H1 (cell line): ENCODE measurements at regions not wholly inside any gene's neighbourhood (a gene's known extent, or its start where the extent isn't known, plus 50 kb on each side); places are given as distances from the start of the nearest gene placed in this dataset.
A peak's percentile ranks its signal among the peaks of the same experiment; 100 is the strongest.

ENCODE experiments used
- CTCF ChIA-PET: fragments of 300-600 bp; sonication (Branson Sonifier 250); formaldehyde crosslinking; loops from one replicate; lab custom pipeline; 2021; ENCODE audit not compliant: partially characterized antibody; lab: Charles Lee
- POLR2A ChIA-PET: fragments of 300-600 bp; sonication (Branson Sonifier 250); formaldehyde crosslinking; loops from one replicate; lab custom pipeline; 2021; ENCODE audit warnings: inconsistent platforms; ENCODE audit not compliant: partially characterized antibody; lab: Charles Lee
- DNase-seq, 2 experiments: peaks; one replicate each; pipeline versions ENCODE4 v3.0.0 to v3.0.0-alpha.2; 2010 to 2022; ENCODE audit warnings: low spot score in 2 of 2, low read depth in 1 of 2, mixed read lengths in 1 of 2
- FAIRE-seq: peaks from 2 replicates; lab custom pipeline; 2011; peaks lifted over from hg19 to GRCh38; lab: Jason Lieb, UNC
- H2AFZ ChIP-seq: 2 replicates; pipeline ENCODE4 v1.8.1; 2012; ENCODE audit warnings: low read length, inconsistent platforms
- H2AK5ac ChIP-seq: 2 replicates; pipeline ENCODE4 v1.6.1; 2013; ENCODE audit warnings: low read depth, low read length
- H2BK120ac ChIP-seq: replicated peaks from 2 replicates; pipeline ENCODE3; 2013; ENCODE audit warnings: low read depth, low read length, inconsistent platforms
- H2BK12ac ChIP-seq: 2 replicates; pipeline ENCODE4 v1.6.1; 2013; ENCODE audit warnings: low read depth, low read length
- H2BK15ac ChIP-seq: 2 replicates; pipeline ENCODE4 v1.6.1; 2013; ENCODE audit warnings: low read length
- H2BK20ac ChIP-seq: 2 replicates; pipeline ENCODE4 v1.6.1; 2013; ENCODE audit warnings: low read length
- H2BK5ac ChIP-seq: 2 replicates; pipeline ENCODE4 v1.6.1; 2013; ENCODE audit warnings: low read depth, low read length
- H3K14ac ChIP-seq: 2 replicates; pipeline ENCODE4 v1.6.1; 2013; ENCODE audit warnings: inconsistent platforms; ENCODE audit not compliant: insufficient read length
- H3K18ac ChIP-seq: 2 replicates; pipeline ENCODE4 v1.6.1; 2013; ENCODE audit warnings: low read length; ENCODE audit errors: extremely low read depth
- H3K23ac ChIP-seq: 2 replicates; pipeline ENCODE4 v1.6.1; 2013; ENCODE audit warnings: inconsistent platforms; ENCODE audit not compliant: insufficient read length
- H3K23me2 ChIP-seq: 2 replicates; pipeline ENCODE4 v1.6.1; 2013; ENCODE audit warnings: low read depth, low read length
- H3K27ac ChIP-seq: 2 replicates; pipeline ENCODE4 v1.6.1; 2011; ENCODE audit warnings: low read depth, low read length, inconsistent platforms
- H3K27me3 ChIP-seq, 4 experiments: replicated peaks in 1 of 4; 1 replicate in 1 of 4; 2 replicates in 3 of 4; pipeline versions ENCODE4 v1.6.1 to v1.8.1; 2011 to 2013; ENCODE audit warnings: low read length in 3 of 4, mild to moderate bottlenecking in 3 of 4, inconsistent platforms in 2 of 4, mixed read lengths in 2 of 4, moderate library complexity in 1 of 4; ENCODE audit not compliant: control insufficient read depth in 3 of 4, insufficient read depth in 3 of 4; ENCODE audit errors: extremely low read depth in 1 of 4
- H3K36me3 ChIP-seq, 4 experiments: 2 replicates each; pipeline versions ENCODE4 v1.6.1 to v1.8.1; 2011 to 2013; ENCODE audit warnings: mild to moderate bottlenecking in 4 of 4, low read length in 3 of 4, moderate library complexity in 2 of 4, control low read depth in 1 of 4, inconsistent platforms in 1 of 4; ENCODE audit not compliant: insufficient read depth in 4 of 4, control insufficient read depth in 2 of 4
- H3K4ac ChIP-seq: replicated peaks from 2 replicates; pipeline ENCODE3; 2013; ENCODE audit warnings: low read length, low read depth, mixed read lengths, inconsistent platforms; ENCODE audit not compliant: insufficient read length
- H3K4me1 ChIP-seq, 4 experiments: replicated peaks in 1 of 4; 1 replicate in 1 of 4; 2 replicates in 3 of 4; pipeline versions ENCODE4 v1.6.1 to v1.8.1; 2011 to 2013; ENCODE audit warnings: low read length in 3 of 4, inconsistent platforms in 2 of 4, mixed read lengths in 1 of 4; ENCODE audit not compliant: insufficient read depth in 4 of 4, control insufficient read depth in 3 of 4
- H3K4me2 ChIP-seq, 2 experiments: 2 replicates each; pipeline versions ENCODE4 v1.6.1 to v1.8.1; 2011 to 2013; ENCODE audit warnings: low read depth in 2 of 2, low read length in 2 of 2, control low read depth in 1 of 2, inconsistent platforms in 1 of 2, mild to moderate bottlenecking in 1 of 2; ENCODE audit not compliant: insufficient read depth in 1 of 2
- H3K4me3 ChIP-seq, 4 experiments: fragments of 200-600, 300-600 bp in 1 of 4; sonication (generic), shearing (Covaris generic), sonication (Bioruptor Twin) in 1 of 4; 2 replicates each; pipeline versions ENCODE4 v1.5.1 to v1.8.1; 2011 to 2016; ENCODE audit warnings: low read length in 4 of 4, low read depth in 3 of 4, control low read depth in 2 of 4, inconsistent platforms in 2 of 4, mild to moderate bottlenecking in 2 of 4, mixed read lengths in 1 of 4, moderate library complexity in 1 of 4; ENCODE audit not compliant: insufficient read depth in 2 of 4; ENCODE audit errors: extremely low read depth in 1 of 4
- H3K56ac ChIP-seq: replicated peaks from 2 replicates; pipeline ENCODE3; 2013; ENCODE audit warnings: low read depth, mild to moderate bottlenecking, mixed read lengths, low read length, inconsistent platforms; ENCODE audit not compliant: insufficient read length
- H3K79me1 ChIP-seq: 2 replicates; pipeline ENCODE4 v1.6.1; 2013; ENCODE audit warnings: low read depth, low read length, control low read depth
- H3K79me2 ChIP-seq, 2 experiments: 2 replicates each; pipeline versions ENCODE4 v1.6.1 to v1.8.1; 2012 to 2013; ENCODE audit warnings: low read length in 2 of 2, mild to moderate bottlenecking in 2 of 2, inconsistent platforms in 1 of 2; ENCODE audit not compliant: insufficient read depth in 2 of 2, control insufficient read depth in 1 of 2
- H3K9ac ChIP-seq, 4 experiments: replicated peaks in 1 of 4; 1 replicate in 1 of 4; 2 replicates in 3 of 4; pipeline versions ENCODE4 v1.6.1 to v1.8.1; 2011 to 2013; ENCODE audit warnings: low read depth in 3 of 4, low read length in 3 of 4, control low read depth in 2 of 4, mild to moderate bottlenecking in 2 of 4, moderate library complexity in 2 of 4, inconsistent platforms in 1 of 4; ENCODE audit errors: extremely low read depth in 1 of 4
- H3K9me3 ChIP-seq, 2 experiments: 2 replicates each; pipeline versions ENCODE4 v1.6.1 to v1.8.1; 2012 to 2013; ENCODE audit warnings: mild to moderate bottlenecking in 2 of 2, moderate library complexity in 2 of 2, control low read depth in 1 of 2, inconsistent platforms in 1 of 2, low read depth in 1 of 2, low read length in 1 of 2, mixed read lengths in 1 of 2; ENCODE audit not compliant: insufficient read depth in 2 of 2
- H4K20me1 ChIP-seq, 2 experiments: replicated peaks in 1 of 2; 2 replicates each; pipeline versions ENCODE3 to v1.8.1; 2011 to 2013; ENCODE audit warnings: inconsistent platforms in 2 of 2, low read length in 2 of 2, mild to moderate bottlenecking in 1 of 2; ENCODE audit not compliant: insufficient read depth in 2 of 2, control insufficient read depth in 1 of 2
- H4K5ac ChIP-seq: 2 replicates; pipeline ENCODE4 v1.6.1; 2013; ENCODE audit warnings: low read length, low read depth, mixed read lengths, inconsistent platforms; ENCODE audit not compliant: insufficient read length
- H4K8ac ChIP-seq: 2 replicates; pipeline ENCODE4 v1.8.0; 2013; ENCODE audit warnings: mild to moderate bottlenecking, moderate library complexity, low read length, inconsistent platforms; ENCODE audit not compliant: insufficient read depth; ENCODE audit errors: extremely low read depth
- H4K91ac ChIP-seq: replicated peaks from 2 replicates; pipeline ENCODE3; 2013; ENCODE audit warnings: low read length, mixed read lengths, inconsistent platforms; ENCODE audit not compliant: insufficient read length
- BCL11A ChIP-seq, 2 experiments: IDR thresholded peaks; one replicate each; pipeline ENCODE4 v1.6.1; 2011; ENCODE audit warnings: low read depth in 2 of 2, low read length in 2 of 2, mild to moderate bottlenecking in 2 of 2
- CHD1 ChIP-seq: IDR thresholded peaks from 2 replicates; pipeline ENCODE4 v1.6.1; 2012; ENCODE audit warnings: low read depth, low read length, improper control_type of control experiment
- CHD2 ChIP-seq: IDR thresholded peaks from 2 replicates; pipeline ENCODE4 v1.6.1; 2012; ENCODE audit warnings: low read length, improper control_type of control experiment
- CREB1 ChIP-seq: IDR thresholded peaks from 2 replicates; pipeline ENCODE4 v1.6.1; 2012; ENCODE audit warnings: inconsistent platforms
- HDAC6 ChIP-seq: IDR thresholded peaks from one replicate; pipeline ENCODE4 v1.7.1; 2012; ENCODE audit warnings: low read depth, mild to moderate bottlenecking, inconsistent platforms, low read length, moderate library complexity
- KDM1A ChIP-seq: fragments of 200-600, 300-600 bp; sonication (generic); IDR thresholded peaks from 2 replicates; pipeline ENCODE4 v1.7.1; 2016; ENCODE audit warnings: mild to moderate bottlenecking, low read length, borderline replicate concordance
- NANOG ChIP-seq: IDR thresholded peaks from 2 replicates; pipeline ENCODE4 v1.6.1; 2011; ENCODE audit warnings: low read length, low read depth, mild to moderate bottlenecking, inconsistent platforms; ENCODE audit not compliant: insufficient read depth, poor library complexity, severe bottlenecking
- POLR2AphosphoS5 ChIP-seq: IDR thresholded peaks from 2 replicates; pipeline ENCODE4 v1.6.1; 2011; ENCODE audit warnings: low read depth, low read length
- RFX5 ChIP-seq: IDR thresholded peaks from 2 replicates; pipeline ENCODE4 v1.6.1; 2011; ENCODE audit warnings: low read depth, low read length, improper control_type of control experiment, borderline replicate concordance
- SIN3A ChIP-seq, 2 experiments: IDR thresholded peaks in 1 of 2; conservative IDR thresholded peaks in 1 of 2; 2 replicates each; pipeline ENCODE4 v1.6.1; 2011 to 2012; ENCODE audit warnings: low read length in 2 of 2, improper control_type of control experiment in 1 of 2, low read depth in 1 of 2, mild to moderate bottlenecking in 1 of 2
- SIRT6 ChIP-seq: IDR thresholded peaks from one replicate; pipeline ENCODE4 v1.7.1; 2012; ENCODE audit warnings: low read length, inconsistent platforms
- SP1 ChIP-seq: IDR thresholded peaks from 2 replicates; pipeline ENCODE4 v1.6.1; 2011; ENCODE audit warnings: low read depth, low read length
- SP4 ChIP-seq: IDR thresholded peaks from 2 replicates; pipeline ENCODE4 v1.6.1; 2012; ENCODE audit warnings: low read length, inconsistent platforms
- SRF ChIP-seq: IDR thresholded peaks from 2 replicates; pipeline ENCODE4 v1.6.1; 2011; ENCODE audit warnings: mild to moderate bottlenecking, low read depth, low read length, moderate library complexity
- TCF12 ChIP-seq: IDR thresholded peaks from 2 replicates; pipeline ENCODE4 v1.6.1; 2011; ENCODE audit warnings: low read depth, mild to moderate bottlenecking, low read length
- TEAD4 ChIP-seq: IDR thresholded peaks from 2 replicates; pipeline ENCODE4 v1.6.1; 2012; ENCODE audit warnings: low read depth, low read length, inconsistent platforms, mixed read lengths
- WGBS, 2 experiments: shearing (Covaris generic) in 1 of 2; methylation state at CpG; one replicate each; pipeline versions ENCODE4 v1.1.6 to v1.1.7; 2013 to 2015; ENCODE audit warnings: low lambda C conversion rate in 2 of 2, mixed read lengths in 2 of 2, inconsistent platforms in 1 of 2, low coverage in 1 of 2, missing lambda C conversion rate in 1 of 2; ENCODE audit not compliant: insufficient replicate concordance in 2 of 2, insufficient coverage in 1 of 2, insufficient read length in 1 of 2; ENCODE audit errors: extremely low coverage in 1 of 2, missing lambda C conversion rate in 1 of 2; 5-methylcytosine and 5-hydroxymethylcytosine counted together

GRCh38 chr6:2491137-2491536, 245.7 kb upstream of the GMDS start:
- Histone ChIP-seq H3K79me2 (no peaks in the 10 kb centered on the region), H2BK5ac (peak overlapping the region; percentile 57; the same call in 1 of the 2 replicates), H3K4me3 (no peak overlapping the region), H3K9me3 (no peaks in the 10 kb centered on the region), H3K36me3 (no peaks in the 10 kb centered on the region), H3K56ac (peak overlapping the region; percentile 95), H3K9ac (no peak overlapping the region), H4K5ac (no peak overlapping the region), H2BK12ac (0 out of 2 replicates have a peak overlapping the region, but pooled peaks have one; percentile 40), H4K91ac (peak overlapping the region; percentile 23), H2AFZ (no peak overlapping the region), H3K18ac (no peak overlapping the region), H3K79me1 (no peaks in the 10 kb centered on the region), H2BK20ac (no peak overlapping the region), H2BK15ac (peak overlapping the region; percentile 5; the same call in 1 of the 2 replicates), H2AK5ac (peak overlapping the region; percentile 47; the same call in 1 of the 2 replicates), H3K23me2 (peaks cover 3% of the 10 kb centered on the region; the same call in 1 of the 2 replicates), H2BK120ac (no peak overlapping the region), H3K23ac (no peak overlapping the region), H3K14ac (no peak overlapping the region), H4K20me1 (no peaks in the 10 kb centered on the region), H3K4ac (no peak overlapping the region), H3K4me1 (no peaks in the 10 kb centered on the region; a peak in 1 of 7 replicates), H3K27ac (no peak overlapping the region), H3K27me3 (no peaks in the 10 kb centered on the region), H3K4me2 (no peak overlapping the region), H4K8ac (no peak overlapping the region)
- POLR2A ChIA-PET: no interaction called here
- DNase-seq (no peak), FAIRE-seq (no peak)
- WGBS, 2 experiments: 85% methylated on average over 14 of the region's 14 CpGs; no CpG with 5 or more reads in 1 of the 2 experiments
- CTCF ChIA-PET: interaction anchor here (0.6 to 1.4 kb wide), 2 partner anchors 20 to 54 kb away, joined by 3 read pairs; no protein-coding TSS in a partner anchor
- TF ChIP-seq RFX5 (no peak), TEAD4 (no peak), TCF12 (no peak), CHD1 (no peak), CHD2 (no peak), SRF (no peak), HDAC6 (no peak), SIRT6 (no peak), SIN3A (conservative IDR thresholded peaks at IDR 0.05 in 1 of 2, IDR thresholded peaks at IDR 0.05 in 1 of 2; ENCODE audit: low read depth in 1 of 2, low read length in 2 of 2) (no peak), POLR2AphosphoS5 (no peak), SP4 (no peak), NANOG (no peak), BCL11A (IDR thresholded peaks at IDR 0.05; ENCODE audit: low read depth in 2 of 2, low read length in 2 of 2) (no peak), SP1 (no peak), KDM1A (no peak), CREB1 (no peak)
